Liver (tissue), 8 donors: ENCODE measurements at regions not wholly inside any gene's neighbourhood (a gene's known extent, or its start where the extent isn't known, plus 50 kb on each side); places are given as distances from the start of the nearest gene placed in this dataset.

Experiments used
- DNase-seq: peaks from one replicate; pipeline ENCODE4 v3.0.0-alpha.2; 2017; ENCODE audit warnings: low spot score
- H3K27ac ChIP-seq, 2 donors: one replicate each; pipeline ENCODE4 v1.7.0; 2013; ENCODE audit warnings: inconsistent platforms in 2 of 2, low read length in 2 of 2, control low read depth in 1 of 2, low read depth in 1 of 2, mild to moderate bottlenecking in 1 of 2
- H3K27me3 ChIP-seq, 4 donors: one replicate each; pipeline versions ENCODE4 v1.6.1 to v1.7.0; 2013; ENCODE audit warnings: low read length in 3 of 4, inconsistent platforms in 1 of 4, mild to moderate bottlenecking in 1 of 4, moderate library complexity in 1 of 4; ENCODE audit not compliant: control insufficient read depth in 4 of 4, insufficient read depth in 4 of 4
- H3K36me3 ChIP-seq, 4 donors: one replicate each; pipeline versions ENCODE4 v1.6.1 to v1.7.0; 2013; ENCODE audit warnings: low read length in 3 of 4, mild to moderate bottlenecking in 3 of 4, low read depth in 1 of 4, moderate library complexity in 1 of 4; ENCODE audit not compliant: control insufficient read depth in 4 of 4, insufficient read depth in 3 of 4
- H3K4me1 ChIP-seq, 4 donors: one replicate each; pipeline versions ENCODE4 v1.6.1 to v1.7.0; 2013; ENCODE audit warnings: low read length in 3 of 4, mild to moderate bottlenecking in 3 of 4, moderate library complexity in 1 of 4; ENCODE audit not compliant: control insufficient read depth in 4 of 4, insufficient read depth in 4 of 4
- H3K4me3 ChIP-seq, 3 donors: one replicate each; pipeline versions ENCODE4 v1.6.1 to v1.7.0; 2013; ENCODE audit warnings: low read length in 3 of 3, control low read depth in 1 of 3, low read depth in 1 of 3, mild to moderate bottlenecking in 1 of 3
- H3K9ac ChIP-seq, 2 donors: one replicate each; pipeline ENCODE4 v1.7.0; 2013; ENCODE audit warnings: low read length in 2 of 2, mild to moderate bottlenecking in 2 of 2, moderate library complexity in 2 of 2, control low read depth in 1 of 2, low read depth in 1 of 2
- H3K9me3 ChIP-seq, 4 donors: one replicate each; pipeline versions ENCODE4 v1.6.1 to v1.7.0; 2013; ENCODE audit warnings: low read length in 3 of 4; ENCODE audit not compliant: control insufficient read depth in 4 of 4
- EGR1 ChIP-seq, 2 donors: IDR thresholded peaks; 2 replicates each; pipeline ENCODE4 v1.6.1; 2016 to 2018; ENCODE audit warnings: antibody characterized with exemption in 2 of 2, low read depth in 2 of 2
- FOXA1 ChIP-seq: IDR thresholded peaks from 2 replicates; pipeline ENCODE4 v1.6.1; 2016; ENCODE audit warnings: antibody characterized with exemption
- FOXA2 ChIP-seq: IDR thresholded peaks from 2 replicates; pipeline ENCODE4 v1.6.1; 2016; ENCODE audit warnings: antibody characterized with exemption
- GABPA ChIP-seq, 2 donors: IDR thresholded peaks in 1 of 2; conservative IDR thresholded peaks in 1 of 2; 2 replicates each; pipeline ENCODE4 v1.6.1; 2016; ENCODE audit warnings: antibody characterized with exemption in 2 of 2, mild to moderate bottlenecking in 1 of 2, moderate library complexity in 1 of 2
- HNF4A ChIP-seq, 2 donors: conservative IDR thresholded peaks; 2 replicates each; pipeline ENCODE4 v1.6.1; 2016; ENCODE audit warnings: antibody characterized with exemption in 2 of 2, mild to moderate bottlenecking in 2 of 2
- HNF4G ChIP-seq: IDR thresholded peaks from 2 replicates; pipeline ENCODE4 v1.6.1; 2016; ENCODE audit warnings: antibody characterized with exemption
- JUND ChIP-seq, 2 donors: IDR thresholded peaks; 2 replicates each; pipeline ENCODE4 v1.6.1; 2016; ENCODE audit warnings: antibody characterized with exemption in 2 of 2
- NR2F2 ChIP-seq: IDR thresholded peaks from 2 replicates; pipeline ENCODE4 v1.6.1; 2016; ENCODE audit warnings: antibody characterized with exemption
- RAD21 ChIP-seq, 2 donors: IDR thresholded peaks; 2 replicates each; pipeline ENCODE4 v1.6.1; 2016; ENCODE audit warnings: antibody characterized with exemption in 2 of 2, mild to moderate bottlenecking in 2 of 2
- RXRA ChIP-seq, 2 donors: IDR thresholded peaks; 2 replicates each; pipeline ENCODE4 v1.6.1; 2017 to 2018; ENCODE audit warnings: antibody characterized with exemption in 2 of 2, mild to moderate bottlenecking in 1 of 2
- SP1 ChIP-seq: IDR thresholded peaks from 2 replicates; pipeline ENCODE4 v1.6.1; 2018; ENCODE audit warnings: antibody characterized with exemption, mild to moderate bottlenecking
- TAF1 ChIP-seq: conservative IDR thresholded peaks from 2 replicates; pipeline ENCODE4 v1.6.1; 2016; ENCODE audit warnings: antibody characterized with exemption, mild to moderate bottlenecking
- YY1 ChIP-seq: IDR thresholded peaks from 2 replicates; pipeline ENCODE4 v1.6.1; 2016; ENCODE audit warnings: antibody characterized with exemption, mild to moderate bottlenecking
- whole genome bisulfite sequencing: extraction: QIAGEN DNeasy Blood & Tissue Kit; methylation state at CpG from one replicate; pipeline ENCODE4 v1.1.7; 2013; 5-methylcytosine and 5-hydroxymethylcytosine counted together
- TF ChIP-seq, protein P1 (sequence below): IDR thresholded peaks from 2 replicates; pipeline ENCODE4 v1.6.1; 2016; ENCODE audit warnings: antibody characterized with exemption
- TF ChIP-seq, protein P2 (sequence below): IDR thresholded peaks from 2 replicates; pipeline ENCODE4 v1.6.1; 2016; ENCODE audit warnings: antibody characterized with exemption
- TF ChIP-seq, protein P3 (sequence below): IDR thresholded peaks from 2 replicates; pipeline ENCODE4 v1.6.1; 2016; ENCODE audit warnings: antibody characterized with exemption, mild to moderate bottlenecking
- TF ChIP-seq, protein P4 (sequence below): fragments of 150-350 bp; IDR thresholded peaks from 2 replicates; pipeline ENCODE4 v1.5.1; 2017; ENCODE audit warnings: improper control_type of control experiment, low read depth, low read length; ENCODE audit not compliant: missing input control
- TF ChIP-seq, protein P5 (sequence below): IDR thresholded peaks from 2 replicates; pipeline ENCODE4 v1.6.1; 2016; ENCODE audit warnings: antibody characterized with exemption
- donor health status: healthy.
- donor health status: healthy.
- donor health status: healthy.
- donor health status: healthy.
- donor health status: healthy.

DNA sequence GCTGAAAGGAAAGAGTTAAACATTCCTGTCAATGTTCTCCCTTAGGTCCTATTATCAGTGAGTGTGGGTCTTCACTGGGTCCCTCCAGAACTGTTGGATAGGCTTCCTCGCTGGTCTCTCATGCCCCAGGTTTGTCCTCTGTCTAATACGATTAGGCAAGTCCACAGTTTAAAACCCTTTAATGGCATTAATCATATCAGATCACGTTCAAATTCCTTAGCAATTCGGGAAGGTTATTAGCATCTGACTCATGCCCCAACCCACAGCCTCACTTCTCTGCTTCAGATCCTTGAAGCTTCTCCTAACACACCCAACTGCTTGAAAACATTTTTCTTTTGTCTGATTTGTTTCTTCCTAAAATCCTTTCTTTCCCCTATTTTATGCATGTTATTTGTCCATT, 224.3 kb upstream of the ATP10A start:
- 68% methylated on average over 4 of the region's 4 CpGs for WGBS
- H3K9ac ChIP-seq, result no peak overlapping the region
- no peak for DNase-seq
- H3K27ac ChIP-seq, result no peak overlapping the region
- H3K36me3 ChIP-seq, result no peaks in the 10 kb centered on the region
- no peak overlapping the region for H3K4me3 ChIP-seq
- H3K4me1 ChIP-seq, result peaks cover 0 to 9% (median 7%) of the 10 kb centered on the region in 4 donors
- H3K27me3 ChIP-seq, result no peaks in the 10 kb centered on the region
- TF ChIP-seq EGR1 (IDR thresholded peaks at IDR 0.05; ENCODE audit: low read depth in 2 of 2), result no peak
- no peak for TF ChIP-seq RXRA (IDR thresholded peaks at IDR 0.05)
- TF ChIP-seq, protein P1, sequence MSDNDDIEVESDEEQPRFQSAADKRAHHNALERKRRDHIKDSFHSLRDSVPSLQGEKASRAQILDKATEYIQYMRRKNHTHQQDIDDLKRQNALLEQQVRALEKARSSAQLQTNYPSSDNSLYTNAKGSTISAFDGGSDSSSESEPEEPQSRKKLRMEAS, result no peak
- no peak for TF ChIP-seq FOXA2
- TF ChIP-seq GABPA (IDR thresholded peaks at IDR 0.05 in 1 of 2, conservative IDR thresholded peaks at IDR 0.05 in 1 of 2), result no peak
- no peak for TF ChIP-seq HNF4G
- TF ChIP-seq NR2F2, result no peak
- TF ChIP-seq YY1, result no peak
- no peak for TF ChIP-seq JUND (IDR thresholded peaks at IDR 0.05)
- TF ChIP-seq, protein P2, sequence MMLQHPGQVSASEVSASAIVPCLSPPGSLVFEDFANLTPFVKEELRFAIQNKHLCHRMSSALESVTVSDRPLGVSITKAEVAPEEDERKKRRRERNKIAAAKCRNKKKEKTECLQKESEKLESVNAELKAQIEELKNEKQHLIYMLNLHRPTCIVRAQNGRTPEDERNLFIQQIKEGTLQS, result no peak
- TF ChIP-seq, protein P3, sequence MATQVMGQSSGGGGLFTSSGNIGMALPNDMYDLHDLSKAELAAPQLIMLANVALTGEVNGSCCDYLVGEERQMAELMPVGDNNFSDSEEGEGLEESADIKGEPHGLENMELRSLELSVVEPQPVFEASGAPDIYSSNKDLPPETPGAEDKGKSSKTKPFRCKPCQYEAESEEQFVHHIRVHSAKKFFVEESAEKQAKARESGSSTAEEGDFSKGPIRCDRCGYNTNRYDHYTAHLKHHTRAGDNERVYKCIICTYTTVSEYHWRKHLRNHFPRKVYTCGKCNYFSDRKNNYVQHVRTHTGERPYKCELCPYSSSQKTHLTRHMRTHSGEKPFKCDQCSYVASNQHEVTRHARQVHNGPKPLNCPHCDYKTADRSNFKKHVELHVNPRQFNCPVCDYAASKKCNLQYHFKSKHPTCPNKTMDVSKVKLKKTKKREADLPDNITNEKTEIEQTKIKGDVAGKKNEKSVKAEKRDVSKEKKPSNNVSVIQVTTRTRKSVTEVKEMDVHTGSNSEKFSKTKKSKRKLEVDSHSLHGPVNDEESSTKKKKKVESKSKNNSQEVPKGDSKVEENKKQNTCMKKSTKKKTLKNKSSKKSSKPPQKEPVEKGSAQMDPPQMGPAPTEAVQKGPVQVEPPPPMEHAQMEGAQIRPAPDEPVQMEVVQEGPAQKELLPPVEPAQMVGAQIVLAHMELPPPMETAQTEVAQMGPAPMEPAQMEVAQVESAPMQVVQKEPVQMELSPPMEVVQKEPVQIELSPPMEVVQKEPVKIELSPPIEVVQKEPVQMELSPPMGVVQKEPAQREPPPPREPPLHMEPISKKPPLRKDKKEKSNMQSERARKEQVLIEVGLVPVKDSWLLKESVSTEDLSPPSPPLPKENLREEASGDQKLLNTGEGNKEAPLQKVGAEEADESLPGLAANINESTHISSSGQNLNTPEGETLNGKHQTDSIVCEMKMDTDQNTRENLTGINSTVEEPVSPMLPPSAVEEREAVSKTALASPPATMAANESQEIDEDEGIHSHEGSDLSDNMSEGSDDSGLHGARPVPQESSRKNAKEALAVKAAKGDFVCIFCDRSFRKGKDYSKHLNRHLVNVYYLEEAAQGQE, result no peak
- TF ChIP-seq FOXA1, result no peak
- no peak for TF ChIP-seq RAD21 (IDR thresholded peaks at IDR 0.05)
- TF ChIP-seq, protein P4, sequence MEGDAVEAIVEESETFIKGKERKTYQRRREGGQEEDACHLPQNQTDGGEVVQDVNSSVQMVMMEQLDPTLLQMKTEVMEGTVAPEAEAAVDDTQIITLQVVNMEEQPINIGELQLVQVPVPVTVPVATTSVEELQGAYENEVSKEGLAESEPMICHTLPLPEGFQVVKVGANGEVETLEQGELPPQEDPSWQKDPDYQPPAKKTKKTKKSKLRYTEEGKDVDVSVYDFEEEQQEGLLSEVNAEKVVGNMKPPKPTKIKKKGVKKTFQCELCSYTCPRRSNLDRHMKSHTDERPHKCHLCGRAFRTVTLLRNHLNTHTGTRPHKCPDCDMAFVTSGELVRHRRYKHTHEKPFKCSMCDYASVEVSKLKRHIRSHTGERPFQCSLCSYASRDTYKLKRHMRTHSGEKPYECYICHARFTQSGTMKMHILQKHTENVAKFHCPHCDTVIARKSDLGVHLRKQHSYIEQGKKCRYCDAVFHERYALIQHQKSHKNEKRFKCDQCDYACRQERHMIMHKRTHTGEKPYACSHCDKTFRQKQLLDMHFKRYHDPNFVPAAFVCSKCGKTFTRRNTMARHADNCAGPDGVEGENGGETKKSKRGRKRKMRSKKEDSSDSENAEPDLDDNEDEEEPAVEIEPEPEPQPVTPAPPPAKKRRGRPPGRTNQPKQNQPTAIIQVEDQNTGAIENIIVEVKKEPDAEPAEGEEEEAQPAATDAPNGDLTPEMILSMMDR, result no peak
- no peak for TF ChIP-seq TAF1
- no peak for TF ChIP-seq SP1
- TF ChIP-seq, protein P5, sequence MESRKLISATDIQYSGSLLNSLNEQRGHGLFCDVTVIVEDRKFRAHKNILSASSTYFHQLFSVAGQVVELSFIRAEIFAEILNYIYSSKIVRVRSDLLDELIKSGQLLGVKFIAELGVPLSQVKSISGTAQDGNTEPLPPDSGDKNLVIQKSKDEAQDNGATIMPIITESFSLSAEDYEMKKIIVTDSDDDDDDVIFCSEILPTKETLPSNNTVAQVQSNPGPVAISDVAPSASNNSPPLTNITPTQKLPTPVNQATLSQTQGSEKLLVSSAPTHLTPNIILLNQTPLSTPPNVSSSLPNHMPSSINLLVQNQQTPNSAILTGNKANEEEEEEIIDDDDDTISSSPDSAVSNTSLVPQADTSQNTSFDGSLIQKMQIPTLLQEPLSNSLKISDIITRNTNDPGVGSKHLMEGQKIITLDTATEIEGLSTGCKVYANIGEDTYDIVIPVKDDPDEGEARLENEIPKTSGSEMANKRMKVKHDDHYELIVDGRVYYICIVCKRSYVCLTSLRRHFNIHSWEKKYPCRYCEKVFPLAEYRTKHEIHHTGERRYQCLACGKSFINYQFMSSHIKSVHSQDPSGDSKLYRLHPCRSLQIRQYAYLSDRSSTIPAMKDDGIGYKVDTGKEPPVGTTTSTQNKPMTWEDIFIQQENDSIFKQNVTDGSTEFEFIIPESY, result no peak
- TF ChIP-seq HNF4A (conservative IDR thresholded peaks at IDR 0.05), result no peak
- H3K9me3 ChIP-seq, result no peaks in the 10 kb centered on the region
